Globus pallidus (tissue), 1 donor: ENCODE measurements at regions not wholly inside any gene's neighbourhood (a gene's known extent, or its start where the extent isn't known, plus 50 kb on each side); places are given as distances from the start of the nearest gene placed in this dataset.
A peak's percentile ranks its signal among the peaks of the same experiment; 100 is the strongest.
"Not testable (repeated sequence)": the region's sequence is repeated elsewhere in the genome, so short reads cannot be mapped to it uniquely, and the experiment has no call there.

ENCODE experiments used
- DNase-seq: peaks from one replicate; pipeline ENCODE4 v3.0.0-alpha.2; 2015; ENCODE audit warnings: low spot score

- DNase-seq = no peak
These were observed 211.8 kb upstream of the PKN2 start for GRCh38 chr1:88472298-88472697.

DNA sequence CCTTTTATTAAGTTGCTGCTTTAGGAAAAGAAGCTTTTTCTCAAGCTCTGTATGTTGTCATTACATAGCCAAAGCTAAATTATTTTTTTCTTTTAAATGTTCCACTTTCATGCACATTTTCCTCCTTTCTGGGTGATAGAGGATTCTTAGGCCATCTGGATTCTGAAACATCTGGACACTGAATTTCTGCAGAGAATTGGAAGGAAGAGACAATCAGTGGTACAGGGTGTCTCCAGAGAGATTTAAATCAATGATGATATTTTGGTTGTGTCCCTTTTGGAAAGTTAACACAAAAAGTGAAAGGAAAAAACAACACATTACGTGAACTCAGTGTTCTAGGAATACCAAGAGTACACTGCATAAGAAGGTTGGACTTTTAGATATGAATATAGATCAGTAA, 211.4 kb upstream of the PKN2 start:
- no peak for DNase-seq

DNA sequence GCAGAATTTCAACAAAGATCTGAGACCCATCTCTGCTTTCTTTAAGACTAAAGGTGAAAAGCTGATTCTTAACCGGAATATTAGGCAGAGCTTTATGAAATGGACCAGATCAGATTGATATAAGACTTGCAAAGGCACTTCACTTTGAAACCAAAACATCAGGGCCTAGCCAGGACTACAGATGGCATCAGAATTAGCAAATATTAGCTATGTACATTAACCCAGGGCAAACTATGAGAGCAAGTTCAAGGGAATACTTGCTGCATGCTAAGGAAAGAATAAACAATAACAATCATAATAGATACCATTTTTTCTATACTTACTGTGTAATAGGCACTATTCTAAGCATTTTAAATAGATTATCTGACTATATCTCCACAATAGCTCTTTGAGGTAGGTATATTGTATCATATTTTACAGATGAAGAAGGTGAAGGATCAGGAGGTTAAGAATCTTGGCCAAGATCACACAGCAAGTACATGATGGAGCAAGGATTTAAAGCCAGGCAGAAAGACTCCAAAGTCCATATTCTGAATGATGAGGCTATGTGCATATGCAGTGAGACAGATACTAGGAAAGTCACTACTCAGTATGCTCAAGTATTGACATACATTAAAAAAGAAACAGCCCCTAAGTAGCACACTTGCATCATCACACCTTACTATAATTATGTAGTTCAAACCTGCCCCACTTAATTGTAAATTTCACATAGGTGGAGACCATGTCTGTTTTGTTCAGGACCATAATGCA, 209.3 kb upstream of the PKN2 start:
- DNase-seq = no peak

- no peak for DNase-seq
These were observed 199.2 kb upstream of the PKN2 start for GRCh38 chr1:88484881-88485280.

GRCh38 chr1:88488237-88488636, 195.8 kb upstream of the PKN2 start:
- DNase-seq = no peak

GRCh38 chr1:88490676-88491075, 193.4 kb upstream of the PKN2 start:
- no peak for DNase-seq

DNA sequence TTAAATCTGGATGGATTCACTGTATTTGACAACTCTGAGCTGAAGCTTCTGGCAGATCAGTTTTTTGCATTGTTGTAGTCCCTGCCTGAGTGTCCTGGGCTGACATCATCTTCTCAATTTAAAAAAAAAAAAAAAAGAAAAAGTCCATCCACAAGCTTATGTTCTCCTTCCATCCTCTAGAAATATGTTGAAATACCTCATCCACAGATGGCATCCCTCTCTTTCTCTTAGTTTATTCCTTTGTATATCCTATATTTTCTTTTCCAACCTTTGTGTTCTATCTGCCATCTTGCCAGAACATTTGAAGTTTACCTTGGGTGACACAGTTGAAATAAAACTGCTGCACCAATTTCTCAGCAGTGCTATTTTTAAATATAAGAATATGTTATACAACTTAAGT, 184.4 kb upstream of the PKN2 start:
- DNase-seq = no peak

DNA sequence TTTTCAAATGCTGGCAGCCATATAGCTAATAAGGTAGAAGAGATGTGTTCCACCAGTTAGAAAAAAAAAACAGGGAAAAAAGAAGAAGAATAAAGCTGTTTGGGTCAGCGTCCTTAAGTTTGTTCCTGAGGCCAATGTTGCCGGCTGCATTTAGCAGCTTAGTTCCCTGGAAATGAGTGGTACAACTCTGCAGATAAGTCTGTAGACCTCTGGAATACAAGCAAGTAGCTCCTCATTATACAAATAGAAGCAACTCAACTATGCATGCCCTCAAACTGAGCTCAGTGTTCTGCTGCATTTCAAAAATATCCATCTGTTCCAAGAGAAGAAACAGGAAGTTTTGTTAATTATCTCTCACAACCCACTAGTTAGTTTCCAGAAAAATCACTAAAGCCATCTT, 181.2 kb upstream of the PKN2 start:
- DNase-seq = no peak

GRCh38 chr1:88503646-88504045, 180.4 kb upstream of the PKN2 start:
- DNase-seq = no peak

DNA sequence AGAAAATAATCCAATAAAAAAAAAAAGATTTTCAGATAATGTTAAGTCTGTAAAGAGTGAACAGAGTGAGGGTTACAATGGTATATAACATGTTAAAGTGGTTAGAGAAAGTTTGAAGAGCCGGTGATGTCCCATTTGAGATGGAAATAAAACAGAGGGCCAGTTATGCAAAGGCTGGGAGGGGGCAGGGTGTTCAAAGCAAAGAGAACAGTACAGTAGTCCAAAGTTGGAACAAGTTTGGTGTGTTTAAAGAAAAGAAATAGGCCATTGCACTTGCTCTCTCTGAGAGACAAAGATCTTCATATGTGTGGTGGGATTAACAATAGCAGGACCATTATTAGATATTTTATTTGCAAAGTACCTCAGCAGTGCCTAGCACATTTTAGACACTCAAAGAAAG, 179.5 kb upstream of the PKN2 start:
- DNase-seq = no peak

DNA sequence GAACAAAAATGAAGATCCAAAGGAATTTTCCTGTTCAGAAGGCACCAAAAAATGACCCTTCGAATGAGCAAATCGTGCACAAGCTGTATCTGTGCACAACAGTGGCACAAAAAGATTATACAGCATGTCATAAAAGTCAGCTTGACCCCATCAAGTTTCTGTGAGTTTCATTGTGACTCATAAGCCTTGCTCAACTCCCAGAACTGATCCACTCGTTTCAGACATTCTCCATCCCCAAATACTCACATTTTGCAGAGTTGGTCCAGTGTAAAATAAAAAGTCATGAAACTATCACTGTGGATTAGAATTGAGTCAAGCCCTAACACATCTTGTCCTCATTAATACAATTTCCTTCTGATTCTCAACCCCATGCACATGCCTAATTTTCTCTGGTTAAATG, 174.7 kb upstream of the PKN2 start:
- no peak for DNase-seq

GRCh38 chr1:88514544-88515060, 169.5 kb upstream of the PKN2 start:
- DNase-seq = no peak

GRCh38 chr1:88517499-88517898, 166.6 kb upstream of the PKN2 start:
- not testable (repeated sequence) for DNase-seq

DNA sequence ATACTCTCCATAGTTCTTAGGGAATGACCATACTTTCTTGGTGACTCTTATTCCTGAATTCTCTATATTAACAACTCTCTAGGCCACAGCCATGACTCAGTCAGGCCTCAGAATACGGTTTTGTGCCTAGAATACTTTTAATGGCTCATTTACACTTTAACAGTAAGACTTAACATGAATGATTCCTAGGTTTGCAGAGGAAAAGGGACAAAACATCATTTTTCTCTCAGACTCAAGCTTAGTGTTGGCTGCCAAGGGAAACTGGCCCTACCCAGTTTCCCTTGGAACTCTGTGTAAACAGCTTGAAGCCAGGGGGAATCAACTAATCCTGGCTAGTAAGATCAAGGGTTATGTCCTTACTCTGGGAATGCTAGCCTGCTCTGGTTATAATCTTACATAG, 164.9 kb upstream of the PKN2 start:
- peak; percentile 3 for DNase-seq

DNA sequence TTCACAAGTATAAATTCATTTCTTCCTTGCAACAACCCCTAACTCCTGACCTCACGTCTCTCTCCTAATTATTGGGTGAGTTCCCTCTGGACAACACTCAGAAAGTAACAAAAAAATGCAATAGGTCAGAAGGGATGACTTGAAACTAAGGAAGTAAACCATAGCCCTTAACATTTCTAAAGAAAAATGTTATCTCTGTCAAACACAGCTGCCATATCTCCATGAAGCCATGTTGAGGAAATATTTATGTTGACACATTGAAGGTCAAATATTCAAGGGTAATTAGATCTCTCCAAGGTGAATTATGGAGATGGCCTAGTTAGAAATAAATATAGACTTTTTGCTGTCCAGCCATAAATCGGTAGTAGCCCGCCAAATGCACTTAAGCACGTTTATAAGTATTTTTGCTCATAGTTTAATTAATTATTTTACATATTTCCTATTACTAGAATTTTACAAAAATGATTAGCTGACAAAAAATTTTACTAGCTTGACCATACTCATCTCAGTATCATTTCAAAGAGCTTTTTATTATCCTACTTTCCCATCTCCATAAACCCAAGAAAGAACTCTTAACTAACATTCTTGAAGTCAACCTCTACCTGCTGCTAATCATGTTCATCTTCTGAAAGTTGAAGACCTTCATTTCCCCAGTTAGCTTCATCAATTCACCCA, 160.1 kb upstream of the PKN2 start:
- DNase-seq = no peak

DNA sequence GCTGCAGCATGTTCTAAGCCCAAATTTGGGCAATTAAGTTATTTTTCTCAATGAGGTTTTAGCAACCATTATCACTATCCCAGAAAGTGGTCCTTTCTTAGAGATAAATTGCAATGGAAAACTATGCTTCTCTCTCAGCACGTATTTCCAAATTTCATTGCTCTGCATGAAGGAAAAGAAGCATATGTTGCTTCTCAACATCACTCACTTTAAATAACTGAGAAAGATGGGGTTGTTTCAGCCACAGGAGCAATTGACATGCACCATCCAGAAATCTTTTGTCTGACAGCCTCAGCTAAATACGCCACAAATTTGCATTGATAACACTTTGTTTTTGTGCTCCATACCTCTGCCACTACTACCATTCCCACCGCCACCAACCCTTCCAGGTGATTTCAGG, 157.6 kb upstream of the PKN2 start:
- no peak for DNase-seq

DNA sequence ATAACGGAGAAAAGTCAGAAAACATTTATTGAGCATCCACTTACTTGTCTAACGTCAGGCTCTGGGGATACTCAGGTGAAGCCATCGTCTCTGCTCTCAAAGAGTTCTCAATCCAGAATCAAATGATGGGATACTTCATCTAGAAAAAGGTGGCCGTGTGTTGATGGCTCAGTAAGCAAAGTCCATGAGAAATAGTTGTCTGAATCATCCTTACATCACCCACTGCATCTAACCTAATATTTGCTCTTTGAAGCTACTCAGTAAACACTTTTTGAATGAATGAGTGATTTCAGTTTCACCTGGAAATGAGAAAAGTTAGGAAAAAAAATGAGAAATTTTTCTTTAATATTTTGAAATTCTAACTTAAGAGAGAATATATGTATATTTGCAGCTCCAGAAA, 155.3 kb upstream of the PKN2 start:
- no peak for DNase-seq

- no peak for DNase-seq
These were observed 154.5 kb upstream of the PKN2 start for GRCh38 chr1:88529581-88529980.

- DNase-seq = no peak
These were observed 153.8 kb upstream of the PKN2 start for GRCh38 chr1:88530246-88530645.

DNA sequence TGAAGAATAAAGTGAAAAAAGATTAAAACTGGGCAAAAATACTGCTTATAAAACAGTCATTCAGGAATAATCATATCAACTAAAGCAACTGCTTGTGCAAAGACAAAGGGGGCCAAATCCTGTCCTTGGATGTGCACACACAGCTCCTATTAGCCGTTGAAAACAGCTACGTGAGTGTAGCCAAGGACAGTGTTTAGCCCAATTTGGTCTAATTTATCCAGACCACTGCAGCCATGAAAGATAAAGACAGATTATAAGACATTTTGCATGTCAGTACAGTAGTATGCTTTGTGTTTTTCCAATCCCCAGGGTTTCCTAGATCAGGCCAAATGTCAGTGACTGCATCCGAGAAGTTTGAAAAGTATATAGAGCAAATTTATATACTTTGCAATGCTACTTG, 146.3 kb upstream of the PKN2 start:
- no peak for DNase-seq

GRCh38 chr1:88538222-88538899, 145.7 kb upstream of the PKN2 start:
- no peak for DNase-seq

DNA sequence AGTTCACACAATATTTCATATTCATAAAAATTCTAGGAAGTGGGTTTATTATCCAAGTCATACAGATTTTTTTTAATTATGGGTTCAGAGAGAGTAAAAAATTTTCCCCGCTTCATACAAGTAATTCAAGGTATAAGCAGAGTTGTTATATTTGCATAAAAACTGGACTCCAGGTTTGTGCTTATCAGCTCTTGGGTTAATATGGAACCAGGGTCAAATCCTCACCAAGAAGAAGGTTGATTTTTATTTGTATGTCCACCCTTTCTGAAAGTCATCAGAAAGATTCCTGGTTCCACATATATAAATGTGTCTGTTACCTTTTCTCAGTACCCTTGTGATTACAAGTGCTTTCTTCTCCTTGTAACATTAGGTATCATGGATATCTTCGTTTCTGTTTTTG, 143.8 kb upstream of the PKN2 start:
- no peak for DNase-seq

GRCh38 chr1:88541596-88541995, 142.5 kb upstream of the PKN2 start:
- no peak for DNase-seq
